NCI-H226 (cell line): ENCODE measurements at regions not wholly inside any gene's neighbourhood (a gene's known extent, or its start where the extent isn't known, plus 50 kb on each side); places are given as distances from the start of the nearest gene placed in this dataset.
"Not testable (repeated sequence)": the region's sequence is repeated elsewhere in the genome, so short reads cannot be mapped to it uniquely, and the experiment has no call there.

Experiments
- DNase-seq: peaks from one replicate; pipeline ENCODE4 v3.0.0-alpha.2; 2015

DNA sequence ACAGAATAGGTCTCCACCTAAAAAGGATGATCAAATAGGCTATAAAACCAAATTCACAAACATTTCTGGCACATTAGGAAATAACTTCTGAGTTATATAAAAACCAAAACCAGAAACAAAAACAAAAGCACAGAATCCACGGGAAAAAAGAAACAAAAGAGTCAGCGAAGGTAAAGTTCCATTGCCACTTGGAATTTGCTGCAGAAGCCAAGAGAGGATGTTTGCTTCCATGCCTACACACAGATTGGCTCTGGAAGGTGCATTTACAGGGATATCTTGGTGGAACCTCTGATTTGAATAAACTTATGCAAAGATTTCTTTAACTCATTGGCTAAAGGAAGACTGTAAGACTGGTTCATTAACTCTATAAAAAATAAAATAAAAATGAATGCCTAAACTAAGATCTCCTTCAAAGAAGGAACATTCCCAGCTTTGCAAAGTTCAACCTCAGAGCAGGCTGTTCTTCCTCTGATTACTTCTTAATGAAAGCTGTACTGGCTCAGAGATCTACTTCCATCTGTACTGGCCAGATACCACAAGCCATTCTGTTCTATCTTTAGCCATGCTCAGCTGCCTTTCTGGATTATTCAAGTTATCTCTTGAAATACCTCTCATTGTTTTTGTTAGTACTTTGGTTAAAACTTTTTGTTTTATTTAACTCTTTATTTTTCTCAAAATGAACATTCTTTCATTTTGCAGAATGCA is 537.5 kb upstream of the CCDC54 start:
- DNase-seq = no peak

GRCh38 chr3:106840319-106840718 is 536.9 kb upstream of the CCDC54 start:
- no peak for DNase-seq

GRCh38 chr3:106842151-106842550 is 535.1 kb upstream of the CCDC54 start:
- DNase-seq = no peak

DNA sequence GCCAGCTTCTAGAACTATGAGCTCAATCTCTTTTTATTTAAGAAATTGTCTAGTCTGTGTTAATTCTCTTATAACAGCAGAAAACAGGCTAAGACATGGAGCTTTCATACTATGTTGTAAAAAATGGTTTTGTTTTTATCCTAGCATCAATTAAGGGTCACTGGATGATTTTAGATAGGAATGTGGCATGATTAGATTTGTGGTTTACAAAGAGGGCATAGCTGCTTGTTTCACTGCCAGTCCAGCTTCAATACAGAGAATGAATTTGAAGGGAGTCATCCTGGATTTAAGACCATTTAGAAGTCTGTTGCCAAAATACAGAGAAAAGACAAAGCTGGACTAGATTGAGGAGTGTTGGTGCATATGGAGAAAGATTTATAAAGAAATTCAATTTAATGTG is 532.6 kb upstream of the CCDC54 start:
- no peak for DNase-seq

GRCh38 chr3:106848099-106848498 is 529.1 kb upstream of the CCDC54 start:
- DNase-seq = no peak

- DNase-seq = no peak
Measured at GRCh38 chr3:106850437-106850836, 526.8 kb upstream of the CCDC54 start.

GRCh38 chr3:106858321-106858720 is 518.9 kb upstream of the CCDC54 start:
- DNase-seq = not testable (repeated sequence)

DNA sequence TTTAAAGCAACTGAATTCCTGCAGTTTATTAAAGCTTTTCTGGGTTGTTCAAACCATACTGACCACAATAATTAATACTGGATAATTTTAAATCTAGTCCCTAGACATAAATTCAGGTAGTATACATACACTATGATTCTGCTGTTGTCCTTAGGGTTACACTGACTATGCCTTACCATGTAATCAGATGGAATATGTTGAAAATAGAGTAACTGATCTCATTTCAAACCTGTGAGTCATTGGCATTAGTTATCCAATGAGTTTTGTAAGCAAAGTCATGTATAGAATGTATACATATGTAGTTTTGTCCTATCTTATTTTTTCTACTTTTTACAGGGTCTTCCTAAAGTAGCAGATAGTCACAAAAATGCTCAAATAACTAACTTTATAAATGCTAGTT is 517.1 kb upstream of the CCDC54 start:
- DNase-seq = no peak

- no peak for DNase-seq
Measured at GRCh38 chr3:106862067-106862466, 515.2 kb upstream of the CCDC54 start.

DNA sequence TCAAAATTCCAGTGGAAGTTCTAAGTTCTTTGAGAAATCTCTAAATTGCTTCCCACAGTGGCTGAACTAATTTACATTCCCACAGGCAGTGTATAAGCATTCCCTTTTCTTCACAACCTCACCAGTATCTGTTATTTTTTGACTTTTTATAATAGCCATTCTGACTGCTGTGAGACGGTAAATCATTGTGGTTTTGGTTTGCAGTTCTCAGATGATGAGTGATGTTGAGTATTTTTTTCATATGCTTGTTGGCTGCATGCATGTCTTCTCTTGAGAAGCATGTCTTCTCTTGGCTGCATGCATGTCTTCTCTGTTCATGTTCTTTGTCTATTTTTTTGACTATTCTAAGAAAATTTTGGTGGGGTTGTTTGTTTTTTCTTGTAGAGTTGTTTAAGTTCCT is 499.6 kb upstream of the CCDC54 start:
- no peak for DNase-seq

- no peak for DNase-seq
Measured at GRCh38 chr3:106880206-106880605, 497.0 kb upstream of the CCDC54 start.

DNA sequence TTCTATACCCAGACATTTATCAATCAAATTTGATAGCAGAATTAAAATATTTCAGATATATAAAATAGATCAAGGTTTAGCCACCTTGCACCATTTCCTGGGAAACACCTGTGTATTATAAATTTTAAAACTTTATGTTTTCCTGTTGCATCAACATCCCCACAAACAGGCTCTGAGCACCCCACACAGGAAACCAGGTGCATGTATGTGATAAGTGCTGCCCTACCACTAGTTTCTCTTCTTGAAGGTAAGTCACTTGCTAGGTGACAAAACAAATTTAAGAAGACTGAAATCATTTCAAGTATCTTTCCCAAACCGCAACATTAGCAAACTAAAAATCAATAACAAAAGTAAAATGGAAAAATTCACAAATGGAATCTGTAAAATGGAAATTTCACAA is 496.1 kb upstream of the CCDC54 start:
- no peak for DNase-seq

DNA sequence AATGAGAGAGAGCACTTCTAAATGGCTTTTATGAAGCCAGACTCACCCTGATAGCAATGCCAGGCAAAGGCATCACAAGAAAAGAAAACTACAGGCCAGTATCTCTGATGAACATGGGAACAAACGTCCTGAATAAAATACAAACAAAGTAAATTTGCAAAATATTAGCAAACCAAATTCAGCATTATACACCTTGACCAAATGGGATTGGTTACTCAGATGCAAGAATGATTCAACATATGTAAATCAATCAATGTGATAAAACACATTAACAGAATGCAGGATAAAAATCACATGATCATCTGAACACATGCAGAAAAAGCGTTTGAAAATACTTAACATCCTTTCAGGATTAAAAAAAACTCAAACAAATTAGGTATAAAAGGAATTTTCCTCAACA is 494.9 kb upstream of the CCDC54 start:
- DNase-seq = no peak

DNA sequence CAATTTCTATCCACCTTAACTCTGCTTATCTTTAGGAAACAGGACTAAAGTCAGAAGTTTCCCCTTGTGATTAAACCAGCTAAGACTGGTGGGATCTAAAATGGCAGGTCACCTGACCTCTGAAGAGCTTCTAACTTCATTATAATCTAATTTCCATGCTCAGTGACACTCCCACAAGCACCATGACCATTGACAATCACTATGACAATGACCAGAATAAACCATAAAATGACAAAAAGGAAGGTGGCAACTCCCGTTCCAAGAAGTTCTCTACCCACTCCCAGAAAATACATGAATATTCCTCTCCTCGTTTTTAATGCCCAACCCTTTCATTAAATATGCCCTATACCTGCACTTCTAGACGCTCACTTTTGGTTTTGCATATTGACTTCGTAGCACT is 471.2 kb upstream of the CCDC54 start:
- no peak for DNase-seq

DNA sequence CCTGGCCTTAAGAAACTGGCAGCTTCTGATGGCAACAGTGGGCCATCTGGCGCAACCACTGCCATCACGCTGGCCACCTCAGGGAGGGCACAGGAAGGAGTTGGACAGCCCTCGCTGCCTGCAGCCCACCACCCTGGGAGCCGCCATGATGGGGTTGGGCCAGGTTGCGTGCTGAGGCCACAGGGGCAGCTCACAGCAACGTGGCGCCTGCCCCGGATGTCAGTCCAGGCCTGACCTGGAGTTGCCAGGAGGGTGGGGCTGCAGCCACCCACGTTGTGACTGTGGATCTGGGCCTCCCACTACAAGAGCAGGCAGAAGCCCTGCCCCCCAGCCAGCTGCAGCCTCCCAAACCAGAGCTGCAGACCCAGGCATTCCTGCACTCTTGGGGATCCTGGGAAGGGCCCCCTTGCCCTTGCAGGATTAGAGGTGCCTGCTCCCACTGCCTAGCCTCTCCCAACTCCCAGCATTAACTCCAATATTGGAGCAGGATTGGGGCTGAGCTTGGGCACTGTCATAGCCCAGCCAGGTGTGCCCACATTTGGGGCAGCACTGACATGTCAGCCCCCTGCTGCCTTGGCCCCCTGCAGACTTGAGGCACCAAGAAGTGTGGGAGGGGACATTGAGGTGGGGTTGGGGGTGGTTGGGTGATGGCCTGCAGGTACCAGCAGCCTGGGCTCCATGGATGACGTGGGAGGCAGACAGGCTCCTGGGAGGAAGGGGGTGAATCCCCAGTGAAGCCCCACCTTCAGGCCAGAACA is 468.9 kb upstream of the CCDC54 start:
- no peak for DNase-seq

DNA sequence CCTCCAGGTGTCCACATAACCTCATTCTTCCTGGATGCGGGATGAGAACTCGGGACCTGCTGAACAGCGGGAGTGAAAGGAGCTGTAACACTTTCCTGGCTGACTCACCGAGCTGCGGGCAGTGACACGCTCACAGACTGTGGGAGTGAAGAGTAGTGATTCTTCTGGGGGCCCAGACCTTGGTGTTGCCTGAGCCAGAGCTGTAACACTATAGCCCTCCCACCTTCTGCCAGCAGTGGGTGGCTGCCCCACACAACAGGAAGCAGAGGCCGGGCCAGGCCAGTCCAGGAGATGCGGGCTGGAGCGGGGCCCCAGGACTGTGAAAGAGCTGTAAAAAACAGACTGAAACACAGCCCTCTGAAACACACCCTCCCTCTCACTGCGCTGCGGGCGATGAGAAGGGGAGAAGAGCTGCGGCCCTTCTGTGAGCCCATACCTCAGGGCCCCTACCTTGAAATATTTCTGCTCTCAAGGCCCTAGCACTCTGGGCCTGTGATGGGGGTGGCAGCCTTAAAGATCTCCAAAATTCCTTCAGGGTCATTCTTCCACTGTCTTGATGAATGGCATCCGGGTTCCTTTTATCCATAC is 464.0 kb upstream of the CCDC54 start:
- no peak for DNase-seq

DNA sequence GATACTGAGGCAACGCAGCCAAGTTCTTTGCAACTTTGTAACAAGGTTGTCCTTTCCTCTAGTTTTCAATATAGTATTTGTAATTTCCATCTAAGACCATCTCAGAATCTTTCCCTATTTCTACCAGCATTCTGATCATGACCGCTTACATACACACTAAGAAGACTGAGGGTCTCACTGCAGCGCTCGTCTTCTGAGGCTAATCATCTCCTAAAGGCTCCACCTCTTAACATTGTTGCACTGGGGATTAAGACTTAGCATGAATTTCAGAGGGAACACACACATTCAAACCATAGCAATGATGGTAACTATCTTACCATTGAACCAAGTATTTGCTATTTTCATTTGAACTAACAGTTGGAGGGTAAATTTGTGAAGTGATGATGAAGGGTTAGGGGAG is 463.3 kb upstream of the CCDC54 start:
- no peak for DNase-seq

DNA sequence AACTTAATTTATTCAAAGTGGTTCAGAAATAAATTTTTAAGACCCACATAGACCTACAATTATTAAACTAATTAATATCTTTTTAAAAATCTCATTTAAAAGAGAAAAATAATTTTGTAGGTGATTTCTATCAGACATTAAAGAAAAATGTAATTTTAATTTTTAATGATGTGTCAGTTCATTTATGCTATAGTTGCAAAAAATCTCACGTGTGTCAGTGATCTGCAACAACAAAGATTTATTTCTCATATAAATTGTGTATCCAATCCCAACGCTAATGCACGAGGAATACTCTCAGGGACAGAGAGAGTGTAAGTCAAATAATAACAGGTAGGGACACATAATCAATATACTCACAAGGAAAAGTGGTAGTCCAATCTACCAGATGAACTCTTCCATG is 456.6 kb upstream of the CCDC54 start:
- DNase-seq = no peak

- no peak for DNase-seq
Measured at GRCh38 chr3:106929081-106929480, 448.2 kb upstream of the CCDC54 start.

GRCh38 chr3:106930086-106930485 is 447.2 kb upstream of the CCDC54 start:
- no peak for DNase-seq

- no peak for DNase-seq
Measured at GRCh38 chr3:106931904-106932303, 445.3 kb upstream of the CCDC54 start.

GRCh38 chr3:106936337-106936736 is 440.9 kb upstream of the CCDC54 start:
- no peak for DNase-seq

- no peak for DNase-seq
Measured at GRCh38 chr3:106942051-106942450, 435.2 kb upstream of the CCDC54 start.

- DNase-seq = no peak
Measured at GRCh38 chr3:106943071-106943470, 434.2 kb upstream of the CCDC54 start.
